ENCODE measurements at regions not wholly inside any gene's neighbourhood (a gene's known extent, or its start where the extent isn't known, plus 50 kb on each side); places are given as distances from the start of the nearest gene placed in this dataset.

- BruUV-seq (replicated peaks) = no TSS peak
- Histone ChIP-seq H3K27ac (ENCODE audit: insufficient read depth, low read depth, low read length) (no peak overlapping the region), H3K9me1 (replicated peaks; ENCODE audit: control insufficient read depth, extremely low read depth, insufficient read depth, low read length) (no peaks in the 10 kb centered on the region), H4K20me1 (replicated peaks; ENCODE audit: control insufficient read depth, extremely low read depth, insufficient read depth, low read length) (no peaks in the 10 kb centered on the region), H3K27me3 (ENCODE audit: control insufficient read depth in 2 of 2, insufficient read depth in 2 of 2, low read length in 2 of 2) (no peaks in the 10 kb centered on the region), H3K9me3 (replicated peaks; ENCODE audit: control insufficient read depth, insufficient read depth, low read length) (no peaks in the 10 kb centered on the region), H3K9ac (replicated peaks; ENCODE audit: extremely low read depth, insufficient read depth, low read length) (no peak overlapping the region), H3K4me1 (ENCODE audit: control insufficient read depth, extremely low read depth, insufficient read depth, low read length) (no peaks in the 10 kb centered on the region), H3K4me3 (replicated peaks in 1 of 3; ENCODE audit: insufficient read depth in 1 of 3, low read depth in 1 of 3, low read length in 3 of 3) (no peak overlapping the region), H3K4me2 (ENCODE audit: insufficient read depth, low read length) (no peak overlapping the region), H3K79me2 (ENCODE audit: control insufficient read depth, insufficient read depth, low read length) (no peaks in the 10 kb centered on the region), H2AFZ (ENCODE audit: low read depth, low read length) (no peak overlapping the region), H3K36me3 (ENCODE audit: control insufficient read depth in 2 of 2, extremely low read depth in 1 of 2, insufficient read depth in 2 of 2, low read length in 2 of 2) (no peaks in the 10 kb centered on the region)
- CTCF ChIA-PET = no interaction called here
- DNase-seq (ENCODE audit: low read depth, low spot score) (no peak), FAIRE-seq (no peak)
- dilution Hi-C loops (cut with MboI; ENCODE audit: extremely low pct_ligation_motif_present, low sequenced_read_pairs) (no loop called here), intact Hi-C loops (cut with micrococcal nuclease) (no loop called here)
- POLR2A ChIA-PET = no interaction called here
- no peak for TF ChIP-seq FOS (IDR thresholded peaks at IDR 0.05; ENCODE audit: borderline replicate concordance, insufficient read depth, low read length)
- TF ChIP-seq POLR2A (IDR thresholded peaks at IDR 0.05; ENCODE audit: low read depth, low read length) = no peak
- TF ChIP-seq JUN (IDR thresholded peaks at IDR 0.05; ENCODE audit: borderline replicate concordance, insufficient read depth, insufficient read length, low read depth) = no peak
- no peak for TF ChIP-seq EZH2 (IDR thresholded peaks at IDR 0.05; ENCODE audit: borderline replicate concordance, low read depth, low read length, severe bottlenecking)
- TF ChIP-seq GATA2 (IDR thresholded peaks at IDR 0.05; ENCODE audit: insufficient read depth, insufficient read length, low read depth, low read length) = no peak
- no peak for TF ChIP-seq CTCF (IDR thresholded peaks at IDR 0.05; ENCODE audit: extremely low read depth in 1 of 2, insufficient read depth in 1 of 2, low read depth in 1 of 2, low read length in 2 of 2)
- TF ChIP-seq POLR2AphosphoS5 (IDR thresholded peaks at IDR 0.05; ENCODE audit: insufficient read depth, low read depth, low read length) = no peak
Measured at GRCh38 chr5:89493414-89493813, 610.4 kb upstream of the MEF2C start.

GRCh38 chr5:89484962-89485361, 602.0 kb upstream of the MEF2C start:
- POLR2A ChIA-PET = no interaction called here
- no peaks in the 10 kb centered on the region for H3K9me3 ChIP-seq (replicated peaks; ENCODE audit: control insufficient read depth, insufficient read depth, low read length)
- no peaks in the 10 kb centered on the region for H3K36me3 ChIP-seq (ENCODE audit: control insufficient read depth in 2 of 2, extremely low read depth in 1 of 2, insufficient read depth in 2 of 2, low read length in 2 of 2)
- no peaks in the 10 kb centered on the region for H4K20me1 ChIP-seq (replicated peaks; ENCODE audit: control insufficient read depth, extremely low read depth, insufficient read depth, low read length)
- no peaks in the 10 kb centered on the region for H3K79me2 ChIP-seq (ENCODE audit: control insufficient read depth, insufficient read depth, low read length)
- TF ChIP-seq CTCF (IDR thresholded peaks at IDR 0.05; ENCODE audit: extremely low read depth in 1 of 2, insufficient read depth in 1 of 2, low read depth in 1 of 2, low read length in 2 of 2) = no peak
- no peak for TF ChIP-seq POLR2A (IDR thresholded peaks at IDR 0.05; ENCODE audit: low read depth, low read length)
- TF ChIP-seq FOS (IDR thresholded peaks at IDR 0.05; ENCODE audit: borderline replicate concordance, insufficient read depth, low read length) = no peak
- TF ChIP-seq POLR2AphosphoS5 (IDR thresholded peaks at IDR 0.05; ENCODE audit: insufficient read depth, low read depth, low read length) = no peak
- no peak for TF ChIP-seq EZH2 (IDR thresholded peaks at IDR 0.05; ENCODE audit: borderline replicate concordance, low read depth, low read length, severe bottlenecking)
- CTCF ChIA-PET = no interaction called here
- no peak overlapping the region for H2AFZ ChIP-seq (ENCODE audit: low read depth, low read length)
- no peaks in the 10 kb centered on the region for H3K9me1 ChIP-seq (replicated peaks; ENCODE audit: control insufficient read depth, extremely low read depth, insufficient read depth, low read length)
- dilution Hi-C loops (cut with MboI; ENCODE audit: extremely low pct_ligation_motif_present, low sequenced_read_pairs) (no loop called here), intact Hi-C loops (cut with micrococcal nuclease) (no loop called here)
- H3K9ac ChIP-seq (replicated peaks; ENCODE audit: extremely low read depth, insufficient read depth, low read length) = no peak overlapping the region
- no peaks in the 10 kb centered on the region for H3K27me3 ChIP-seq (ENCODE audit: control insufficient read depth in 2 of 2, insufficient read depth in 2 of 2, low read length in 2 of 2)
- DNase-seq (ENCODE audit: low read depth, low spot score) = no peak
- FAIRE-seq = no peak
- H3K4me1 ChIP-seq (ENCODE audit: control insufficient read depth, extremely low read depth, insufficient read depth, low read length) = no peaks in the 10 kb centered on the region
- BruUV-seq (replicated peaks) = no TSS peak
- H3K4me2 ChIP-seq (ENCODE audit: insufficient read depth, low read length) = no peak overlapping the region
- H3K4me3 ChIP-seq (replicated peaks in 1 of 3; ENCODE audit: insufficient read depth in 1 of 3, low read depth in 1 of 3, low read length in 3 of 3) = no peak overlapping the region
- H3K27ac ChIP-seq (ENCODE audit: insufficient read depth, low read depth, low read length) = no peak overlapping the region

Measured in endothelial cell of umbilical vein (primary cell).